ENCODE measurements at regions not wholly inside any gene's neighbourhood (a gene's known extent, or its start where the extent isn't known, plus 50 kb on each side); places are given as distances from the start of the nearest gene placed in this dataset.

GRCh38 chr1:115547696-115548095 is 94.1 kb upstream of the VANGL1 start:
- Histone ChIP-seq H3K79me1 (replicated peaks; ENCODE audit: low read length, poor library complexity, severe bottlenecking) (no peaks in the 10 kb centered on the region), H3K9ac (ENCODE audit: low read length) (no peak overlapping the region), H3K4ac (ENCODE audit: low read depth in 1 of 2, low read length in 2 of 2) (no peak overlapping the region), H2BK12ac (ENCODE audit: low read length in 2 of 2) (no peak overlapping the region), H3K9me3 (ENCODE audit: control insufficient read depth, low read length) (no peaks in the 10 kb centered on the region), H3K18ac (ENCODE audit: low read depth in 1 of 2, low read length in 2 of 2) (no peak overlapping the region), H2BK15ac (ENCODE audit: low read depth, poor library complexity, severe bottlenecking) (no peak overlapping the region), H4K8ac (ENCODE audit: low read length) (no peak overlapping the region), H3K4me2 (ENCODE audit: low read length, poor library complexity, severe bottlenecking) (no peak overlapping the region), H2AK5ac (ENCODE audit: low read length, severe bottlenecking) (peak overlapping the region; percentile 14), H3K27me3 (ENCODE audit: control insufficient read depth in 1 of 2, insufficient read depth in 1 of 2, low read length in 2 of 2) (peaks cover 0 to 2% of the 10 kb centered on the region in 2 experiments), H2BK120ac (ENCODE audit: low read depth, low read length) (no peak overlapping the region), H3K14ac (ENCODE audit: low read length in 2 of 2) (no peak overlapping the region), H3K4me3 (ENCODE audit: insufficient read depth in 1 of 2, low read depth in 1 of 2, low read length in 2 of 2) (no peak overlapping the region), H3K27ac (ENCODE audit: low read length, poor library complexity, severe bottlenecking) (no peak overlapping the region), H3K36me3 (ENCODE audit: control insufficient read depth in 1 of 2, insufficient read depth in 2 of 2, low read depth in 1 of 2, low read length in 2 of 2) (no peaks in the 10 kb centered on the region), H3K4me1 (ENCODE audit: control insufficient read depth, insufficient read depth, low read depth, low read length) (peaks cover 10% of the 10 kb centered on the region), H4K91ac (ENCODE audit: low read length) (no peak overlapping the region), H3K23ac (ENCODE audit: low read length in 2 of 2) (no peak overlapping the region), H2BK5ac (ENCODE audit: low read depth, low read length, poor library complexity, severe bottlenecking) (no peak overlapping the region), H2AFZ (ENCODE audit: low read depth, low read length) (no peak overlapping the region)
- DNase-seq: no peak
- WGBS: 80% methylated on average over 6 of the region's 6 CpGs

DNA sequence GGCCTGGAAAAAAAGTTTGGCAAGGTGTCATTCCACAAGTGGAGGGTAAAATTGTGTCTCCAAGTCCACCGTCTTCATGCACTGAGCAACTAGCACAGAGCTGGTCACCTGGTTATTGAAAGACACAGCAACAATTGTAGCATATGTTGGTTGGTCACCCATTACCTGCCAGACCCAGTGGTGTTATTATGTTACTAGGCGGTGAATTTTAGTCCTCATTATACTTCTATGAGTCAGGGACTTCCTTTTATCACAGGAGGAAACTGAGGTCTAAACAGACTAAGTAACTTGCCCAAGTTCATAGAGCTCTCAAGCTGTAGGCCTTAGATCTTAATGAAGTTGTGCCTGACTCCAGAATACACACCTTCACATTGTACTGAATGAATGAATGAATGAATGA is 94.9 kb upstream of the VANGL1 start:
- Histone ChIP-seq H2AFZ (ENCODE audit: low read depth, low read length) (no peak overlapping the region), H3K14ac (ENCODE audit: low read length in 2 of 2) (no peak overlapping the region), H3K4me3 (ENCODE audit: insufficient read depth in 1 of 2, low read depth in 1 of 2, low read length in 2 of 2) (no peak overlapping the region), H2BK5ac (ENCODE audit: low read depth, low read length, poor library complexity, severe bottlenecking) (peak overlapping the region; percentile 49), H3K27ac (ENCODE audit: low read length, poor library complexity, severe bottlenecking) (peak overlapping the region; percentile 94), H2BK120ac (ENCODE audit: low read depth, low read length) (no peak overlapping the region), H3K36me3 (ENCODE audit: control insufficient read depth in 1 of 2, insufficient read depth in 2 of 2, low read depth in 1 of 2, low read length in 2 of 2) (no peaks in the 10 kb centered on the region), H3K4ac (ENCODE audit: low read depth in 1 of 2, low read length in 2 of 2) (no peak overlapping the region), H3K4me1 (ENCODE audit: control insufficient read depth, insufficient read depth, low read depth, low read length) (peaks cover 10% of the 10 kb centered on the region), H4K91ac (ENCODE audit: low read length) (no peak overlapping the region), H3K4me2 (ENCODE audit: low read length, poor library complexity, severe bottlenecking) (no peak overlapping the region), H2BK12ac (ENCODE audit: low read length in 2 of 2) (no peak overlapping the region), H3K23ac (ENCODE audit: low read length in 2 of 2) (no peak overlapping the region), H3K9me3 (ENCODE audit: control insufficient read depth, low read length) (no peaks in the 10 kb centered on the region), H3K9ac (ENCODE audit: low read length) (peak overlapping the region; percentile 81), H3K27me3 (ENCODE audit: control insufficient read depth in 1 of 2, insufficient read depth in 1 of 2, low read length in 2 of 2) (peaks cover 0 to 2% of the 10 kb centered on the region in 2 experiments), H4K8ac (ENCODE audit: low read length) (no peak overlapping the region), H2AK5ac (ENCODE audit: low read length, severe bottlenecking) (peak overlapping the region; percentile 78), H3K79me1 (replicated peaks; ENCODE audit: low read length, poor library complexity, severe bottlenecking) (no peaks in the 10 kb centered on the region), H2BK15ac (ENCODE audit: low read depth, poor library complexity, severe bottlenecking) (no peak overlapping the region), H3K18ac (ENCODE audit: low read depth in 1 of 2, low read length in 2 of 2) (no peak overlapping the region)
- WGBS: 100% methylated on average over 1 of the region's 2 CpGs
- no peak for DNase-seq

DNA sequence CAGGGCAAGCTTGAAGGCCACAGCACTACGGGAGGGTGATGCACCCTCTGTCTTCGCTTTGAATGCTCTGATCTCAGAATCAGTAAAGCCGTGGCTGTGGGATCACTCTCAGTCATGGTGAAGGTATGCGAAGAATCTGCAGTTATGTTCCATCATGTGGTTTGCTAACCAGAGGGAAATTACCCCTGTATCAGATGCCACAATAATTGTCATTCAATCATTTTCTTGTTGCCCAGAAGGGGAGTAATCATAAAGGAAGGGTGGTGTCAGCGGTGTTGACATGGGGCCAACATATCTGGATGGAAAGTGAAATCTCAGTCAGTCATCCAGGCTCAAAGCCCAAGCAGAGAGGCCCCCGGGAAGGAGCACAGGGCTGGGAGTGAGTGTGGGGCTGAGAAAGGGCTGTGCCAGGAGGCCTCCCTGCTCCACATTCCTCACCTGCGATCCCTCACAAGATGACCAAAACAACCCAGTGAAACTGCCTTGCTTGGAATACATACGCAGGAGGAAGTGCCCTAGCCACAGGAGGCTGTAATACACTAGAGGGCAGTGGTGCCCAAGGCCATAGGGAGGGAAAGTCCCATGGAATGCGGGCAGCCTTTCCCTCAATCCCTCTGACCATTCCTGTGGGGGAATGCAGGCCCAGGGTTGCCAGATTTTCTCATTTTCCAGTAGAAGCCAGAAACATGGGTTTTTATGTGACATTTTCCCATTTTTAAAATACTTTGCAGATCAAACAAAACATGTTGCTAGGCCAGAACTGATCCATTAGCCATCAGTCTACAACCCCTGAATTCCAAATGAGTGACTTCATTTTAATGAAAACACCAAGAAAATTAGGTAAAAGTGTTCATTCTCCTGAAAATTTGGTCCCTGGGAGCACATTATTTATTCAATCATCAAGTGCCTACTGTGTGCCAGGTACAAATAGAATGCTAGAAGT is 95.7 kb upstream of the VANGL1 start:
- no peaks in the 10 kb centered on the region for H3K36me3 ChIP-seq (ENCODE audit: control insufficient read depth in 1 of 2, insufficient read depth in 2 of 2, low read depth in 1 of 2, low read length in 2 of 2)
- DNase-seq: peak; percentile 91
- no peak overlapping the region for H3K4ac ChIP-seq (ENCODE audit: low read depth in 1 of 2, low read length in 2 of 2)
- no peak overlapping the region for H3K14ac ChIP-seq (ENCODE audit: low read length in 2 of 2)
- H3K9me3 ChIP-seq (ENCODE audit: control insufficient read depth, low read length): no peaks in the 10 kb centered on the region
- peak overlapping the region; percentile 4 for H2BK5ac ChIP-seq (ENCODE audit: low read depth, low read length, poor library complexity, severe bottlenecking)
- H3K4me2 ChIP-seq (ENCODE audit: low read length, poor library complexity, severe bottlenecking): peak overlapping the region; percentile 26
- H3K79me1 ChIP-seq (replicated peaks; ENCODE audit: low read length, poor library complexity, severe bottlenecking): no peaks in the 10 kb centered on the region
- peak overlapping the region in 1 of 2 experiments; percentile 23 for H3K4me3 ChIP-seq (ENCODE audit: insufficient read depth in 1 of 2, low read depth in 1 of 2, low read length in 2 of 2)
- H2AFZ ChIP-seq (ENCODE audit: low read depth, low read length): peak overlapping the region; percentile 57
- peaks cover 10% of the 10 kb centered on the region for H3K4me1 ChIP-seq (ENCODE audit: control insufficient read depth, insufficient read depth, low read depth, low read length)
- no peak overlapping the region for H4K91ac ChIP-seq (ENCODE audit: low read length)
- H2BK120ac ChIP-seq (ENCODE audit: low read depth, low read length): no peak overlapping the region
- no peak overlapping the region for H3K23ac ChIP-seq (ENCODE audit: low read length in 2 of 2)
- peak overlapping the region; percentile 4 for H4K8ac ChIP-seq (ENCODE audit: low read length)
- H3K27ac ChIP-seq (ENCODE audit: low read length, poor library complexity, severe bottlenecking): peak overlapping the region; percentile 94
- no peak overlapping the region for H2BK15ac ChIP-seq (ENCODE audit: low read depth, poor library complexity, severe bottlenecking)
- WGBS: 4% methylated on average over 7 of the region's 9 CpGs
- no peaks in the 10 kb centered on the region for H3K27me3 ChIP-seq (ENCODE audit: control insufficient read depth in 1 of 2, insufficient read depth in 1 of 2, low read length in 2 of 2)
- H2BK12ac ChIP-seq (ENCODE audit: low read length in 2 of 2): peak overlapping the region in 1 of 2 experiments; percentile 90
- H2AK5ac ChIP-seq (ENCODE audit: low read length, severe bottlenecking): no peak overlapping the region
- H3K9ac ChIP-seq (ENCODE audit: low read length): peak overlapping the region; percentile 81
- H3K18ac ChIP-seq (ENCODE audit: low read depth in 1 of 2, low read length in 2 of 2): peak overlapping the region; percentile 13 to 16

DNA sequence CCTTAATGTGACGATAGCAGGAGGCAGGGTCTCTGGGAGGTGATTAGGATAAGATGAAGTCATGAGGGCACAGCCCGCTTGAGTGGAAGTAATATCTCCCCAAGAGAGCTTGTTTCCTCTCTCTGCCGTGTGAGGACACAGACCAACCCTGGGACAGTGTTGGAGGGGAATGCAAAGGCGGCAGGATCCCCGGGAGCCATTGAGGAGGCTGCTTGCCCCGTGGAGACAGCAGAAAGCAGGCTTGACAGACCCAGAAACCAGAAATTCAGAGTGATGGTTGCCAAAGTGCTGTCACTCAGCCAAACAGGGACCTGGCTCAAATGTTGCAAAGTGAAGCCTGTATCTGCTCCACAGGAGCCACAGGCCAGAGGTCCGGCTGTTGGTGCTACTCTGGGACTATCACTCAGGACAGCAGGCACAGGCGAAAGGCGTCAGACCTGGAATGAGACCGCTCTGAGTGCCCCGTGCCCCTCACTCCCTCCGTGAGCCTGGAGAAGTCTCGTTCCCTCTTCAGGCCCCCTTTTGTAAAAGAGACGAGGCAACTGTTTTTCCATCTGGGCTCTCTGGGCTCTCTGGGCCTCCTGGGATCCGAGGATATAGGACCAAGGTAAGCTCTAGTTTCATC is 96.6 kb upstream of the VANGL1 start:
- Histone ChIP-seq H3K79me1 (replicated peaks; ENCODE audit: low read length, poor library complexity, severe bottlenecking) (no peaks in the 10 kb centered on the region), H3K9ac (ENCODE audit: low read length) (peak overlapping the region; percentile 81), H4K91ac (ENCODE audit: low read length) (peak overlapping the region; percentile 80), H3K4me1 (ENCODE audit: control insufficient read depth, insufficient read depth, low read depth, low read length) (peaks cover 10% of the 10 kb centered on the region), H3K27me3 (ENCODE audit: control insufficient read depth in 1 of 2, insufficient read depth in 1 of 2, low read length in 2 of 2) (no peaks in the 10 kb centered on the region), H2BK12ac (ENCODE audit: low read length in 2 of 2) (peak overlapping the region in 1 of 2 experiments; percentile 90), H3K14ac (ENCODE audit: low read length in 2 of 2) (peak overlapping the region in 1 of 2 experiments; percentile 46), H3K4me3 (ENCODE audit: insufficient read depth in 1 of 2, low read depth in 1 of 2, low read length in 2 of 2) (no peak overlapping the region), H3K18ac (ENCODE audit: low read depth in 1 of 2, low read length in 2 of 2) (peak overlapping the region; percentile 11 to 77), H2BK5ac (ENCODE audit: low read depth, low read length, poor library complexity, severe bottlenecking) (peak overlapping the region; percentile 96), H2BK15ac (ENCODE audit: low read depth, poor library complexity, severe bottlenecking) (peak overlapping the region; percentile 87), H3K23ac (ENCODE audit: low read length in 2 of 2) (no peak overlapping the region), H3K4me2 (ENCODE audit: low read length, poor library complexity, severe bottlenecking) (no peak overlapping the region), H2AK5ac (ENCODE audit: low read length, severe bottlenecking) (peak overlapping the region; percentile 89), H2AFZ (ENCODE audit: low read depth, low read length) (peak overlapping the region; percentile 64), H3K27ac (ENCODE audit: low read length, poor library complexity, severe bottlenecking) (peak overlapping the region; percentile 94), H3K9me3 (ENCODE audit: control insufficient read depth, low read length) (no peaks in the 10 kb centered on the region), H4K8ac (ENCODE audit: low read length) (peak overlapping the region; percentile 33), H3K36me3 (ENCODE audit: control insufficient read depth in 1 of 2, insufficient read depth in 2 of 2, low read depth in 1 of 2, low read length in 2 of 2) (no peaks in the 10 kb centered on the region), H2BK120ac (ENCODE audit: low read depth, low read length) (peak overlapping the region; percentile 82), H3K4ac (ENCODE audit: low read depth in 1 of 2, low read length in 2 of 2) (peak overlapping the region; percentile 3 to 57)
- peak; percentile 10 for DNase-seq
- WGBS: 53% methylated on average over 14 of the region's 15 CpGs

Measured in mesenchymal stem cell (in vitro differentiated cells and primary cell).